GM11168 (cell line): ENCODE measurements at regions not wholly inside any gene's neighbourhood (a gene's known extent, or its start where the extent isn't known, plus 50 kb on each side); places are given as distances from the start of the nearest gene placed in this dataset.
"Not testable (repeated sequence)": the region's sequence is repeated elsewhere in the genome, so short reads cannot be mapped to it uniquely, and the experiment has no call there.

ENCODE experiments used
- in situ Hi-C: fragments of 300-500 bp; cut with MboI; formaldehyde crosslinking; loops from one replicate; pipeline ENCODE4 v1.12.0; 2022; ENCODE audit warnings: low sequenced_read_pairs; ENCODE audit not compliant: unreplicated experiment

DNA sequence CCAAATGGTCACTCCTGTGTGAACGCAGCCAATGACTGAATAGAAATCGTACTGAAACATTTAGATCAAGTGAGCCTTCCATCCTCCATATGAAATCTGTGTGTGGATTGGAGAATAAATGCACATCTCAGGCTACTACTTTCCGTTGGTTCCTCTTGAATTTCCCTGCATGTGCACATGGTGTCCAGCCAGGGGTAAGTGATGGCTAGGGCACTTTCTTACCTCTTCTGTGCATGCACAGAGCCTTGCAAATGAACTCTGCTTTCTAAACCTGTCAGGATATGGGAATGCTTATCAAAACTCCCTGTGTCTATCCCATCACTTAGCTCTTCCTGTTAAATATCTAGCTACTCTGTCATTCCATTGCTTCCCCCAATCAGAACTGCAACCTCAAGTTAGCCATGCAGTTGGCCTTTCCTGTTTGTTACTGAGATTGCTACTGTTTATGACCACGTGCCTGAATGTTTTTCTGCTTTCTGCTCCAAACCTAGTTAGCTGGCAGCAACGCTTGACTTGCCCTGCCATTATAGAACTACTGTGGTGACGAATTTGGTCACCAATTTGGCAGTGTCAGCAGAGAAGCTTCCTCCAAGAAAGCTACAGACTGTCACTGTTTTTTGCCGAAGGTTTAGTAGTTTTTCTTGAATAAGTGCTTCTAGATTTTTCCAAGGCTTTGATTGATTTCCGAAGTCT, 661.6 kb downstream of the LRRC70 start:
- in situ Hi-C loops, result no loop called here

DNA sequence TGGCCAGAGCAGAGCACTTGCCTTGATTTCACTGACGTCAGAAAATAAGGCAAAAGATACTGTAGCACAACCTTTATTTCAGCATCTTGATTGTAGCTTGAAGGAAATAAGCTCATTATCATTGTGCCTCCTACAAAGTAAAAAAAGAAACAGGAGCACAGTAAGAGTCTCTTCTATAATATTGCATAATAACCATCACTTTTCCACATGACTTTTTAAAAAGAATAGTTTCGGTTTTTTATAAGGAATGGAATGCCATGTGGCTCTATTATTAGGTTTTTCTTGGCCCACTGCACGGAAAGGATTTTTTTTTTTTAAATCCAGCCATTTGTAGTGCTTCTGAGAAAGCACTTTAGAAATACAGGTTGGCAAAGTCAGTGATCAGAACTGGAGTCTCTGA, 655.3 kb downstream of the LRRC70 start:
- in situ Hi-C loops, result no loop called here

DNA sequence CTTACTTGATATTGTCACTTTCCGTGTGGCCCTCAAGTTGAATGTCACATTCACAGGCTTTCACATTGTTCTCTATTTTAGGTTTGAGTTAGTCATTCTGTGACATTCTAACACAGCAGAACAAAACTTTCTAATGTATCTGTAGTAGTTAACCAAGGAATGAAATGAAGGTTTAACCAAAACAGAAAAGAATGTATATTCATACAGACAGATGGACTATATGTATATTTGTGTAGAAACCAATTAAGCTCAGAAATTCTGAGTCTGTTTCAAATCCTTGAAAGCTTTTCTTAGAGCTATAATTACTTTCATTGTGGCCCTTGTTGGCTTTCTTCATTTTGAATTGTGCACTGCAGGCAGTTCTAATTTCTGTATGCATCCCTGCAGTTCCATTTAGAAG, 654.7 kb downstream of the LRRC70 start:
- in situ Hi-C loops, result no loop called here

DNA sequence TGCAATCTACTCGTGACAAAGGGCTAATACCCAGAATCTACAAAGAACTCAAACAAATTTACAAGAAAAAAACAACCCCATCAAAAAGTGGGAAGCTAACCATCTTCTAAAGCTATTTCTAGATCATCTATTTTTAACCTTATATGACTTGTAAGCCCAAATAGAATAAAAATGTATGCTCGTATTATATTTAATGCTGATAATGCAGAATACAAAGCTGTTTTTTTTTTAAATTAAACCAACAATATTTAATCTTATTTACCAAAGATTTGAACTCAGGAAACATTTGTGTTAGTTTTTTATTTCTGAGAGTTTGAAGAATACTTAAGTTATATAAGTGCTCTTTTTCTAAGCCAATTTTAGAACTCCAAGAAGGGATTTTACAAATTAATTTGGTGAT, 652.1 kb downstream of the LRRC70 start:
- in situ Hi-C loops, result no loop called here

DNA sequence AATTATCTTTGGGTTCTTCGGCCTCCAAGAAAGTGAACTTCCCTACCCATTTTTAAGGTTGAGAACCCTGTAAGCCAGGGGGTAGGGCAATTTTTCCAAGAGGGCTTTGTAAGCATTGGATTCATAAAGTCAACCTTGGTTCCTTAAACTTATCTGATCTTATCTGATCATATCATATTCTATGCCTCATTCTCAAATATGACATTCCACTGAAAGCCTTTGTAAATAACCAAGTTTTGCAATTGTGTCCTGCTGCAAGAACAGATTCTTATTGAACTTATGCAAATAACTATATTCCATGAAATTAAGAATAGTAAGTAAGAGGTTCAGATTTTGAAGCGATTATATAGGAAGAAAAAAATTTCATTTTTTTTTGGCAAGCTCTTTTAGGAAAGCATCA, 649.5 kb downstream of the LRRC70 start:
- in situ Hi-C loops, result no loop called here

DNA sequence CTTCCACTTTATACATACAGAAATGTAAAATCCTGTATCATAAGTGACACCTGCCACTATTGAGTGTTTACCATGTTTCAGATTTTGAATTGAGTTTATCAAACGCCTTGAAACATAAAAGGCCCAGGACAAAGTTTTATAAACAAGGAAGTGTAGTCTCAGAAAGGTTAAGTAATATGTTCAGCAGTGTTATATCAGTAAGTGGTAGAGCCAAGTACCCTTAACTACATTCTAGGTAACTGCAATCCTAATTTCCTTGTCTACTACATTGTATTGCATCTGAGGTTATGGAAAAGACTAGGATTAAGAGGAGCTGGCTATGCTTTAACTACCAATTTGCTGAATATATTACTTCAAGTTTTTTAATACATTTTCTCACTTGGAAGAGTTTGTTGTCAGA, 641.6 kb downstream of the LRRC70 start:
- in situ Hi-C loops, result no loop called here

DNA sequence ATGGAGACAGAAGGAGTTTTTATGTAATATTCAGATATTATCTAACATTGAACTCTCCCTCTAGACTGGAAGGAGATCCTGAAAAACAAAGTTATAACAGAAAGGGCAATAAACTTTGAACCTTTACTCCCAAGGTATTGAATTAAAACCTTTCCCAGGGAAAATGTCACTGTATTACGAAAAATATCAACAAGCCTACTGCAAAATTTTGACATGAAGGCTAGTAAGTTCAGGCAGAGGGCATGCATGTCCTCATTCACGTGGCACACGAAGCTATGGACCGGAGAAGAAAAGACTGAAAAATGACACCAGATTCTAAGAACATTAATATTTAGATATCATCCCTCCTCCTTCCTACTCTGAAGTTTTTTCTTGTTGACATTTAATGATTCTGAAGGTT, 638.8 kb downstream of the LRRC70 start:
- in situ Hi-C loops, result no loop called here

DNA sequence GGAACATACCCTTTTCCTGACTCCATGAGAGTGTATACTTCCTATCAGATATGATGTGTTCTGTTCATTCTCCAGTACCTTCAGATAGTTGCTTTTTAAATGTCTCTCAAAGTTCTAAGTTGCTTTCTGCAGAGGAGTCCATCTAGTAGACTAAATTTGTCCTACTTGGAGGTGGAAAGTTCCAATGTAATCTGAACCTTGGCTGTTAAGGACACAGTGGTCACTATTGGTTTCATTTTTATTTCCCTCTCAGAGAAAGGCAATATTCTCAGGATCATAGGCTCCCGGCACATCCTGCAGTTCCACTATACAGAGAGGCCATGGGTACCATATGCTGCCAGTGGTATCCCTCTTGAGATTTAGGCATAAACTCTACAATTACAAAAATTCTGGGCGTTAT, 634.6 kb downstream of the LRRC70 start:
- in situ Hi-C loops, result no loop called here

DNA sequence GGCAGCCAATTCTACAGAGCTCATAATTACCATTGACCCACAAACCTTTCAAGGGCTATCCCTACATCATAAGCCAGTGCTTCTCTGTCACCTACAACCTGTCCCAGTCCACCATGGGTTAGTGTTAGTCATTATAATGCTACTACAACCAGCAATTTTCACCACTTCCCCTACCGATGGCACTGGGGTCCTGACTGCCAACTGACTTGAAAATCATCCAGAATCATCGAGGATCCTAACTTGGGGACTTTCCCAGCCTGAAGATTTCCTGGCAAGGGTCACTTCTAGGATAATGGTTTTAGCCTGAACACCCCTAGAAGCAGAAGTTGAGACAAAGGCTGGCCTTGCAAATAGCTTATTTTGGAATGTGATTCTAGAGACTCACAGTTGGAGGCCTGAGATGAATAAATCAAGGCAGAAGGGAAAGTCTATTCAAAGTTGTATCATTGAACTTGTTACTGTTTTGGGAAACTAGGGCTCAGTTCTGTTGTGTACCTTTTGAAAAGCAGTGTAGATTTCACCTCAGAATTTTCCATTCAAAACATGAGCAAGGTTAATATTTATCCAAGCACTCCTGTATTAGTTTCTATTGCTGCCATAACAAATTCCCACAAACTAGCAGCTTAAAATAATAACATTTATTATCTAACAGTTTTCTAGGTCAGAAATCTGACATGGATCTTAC, 633.0 kb downstream of the LRRC70 start:
- in situ Hi-C loops, result no loop called here

DNA sequence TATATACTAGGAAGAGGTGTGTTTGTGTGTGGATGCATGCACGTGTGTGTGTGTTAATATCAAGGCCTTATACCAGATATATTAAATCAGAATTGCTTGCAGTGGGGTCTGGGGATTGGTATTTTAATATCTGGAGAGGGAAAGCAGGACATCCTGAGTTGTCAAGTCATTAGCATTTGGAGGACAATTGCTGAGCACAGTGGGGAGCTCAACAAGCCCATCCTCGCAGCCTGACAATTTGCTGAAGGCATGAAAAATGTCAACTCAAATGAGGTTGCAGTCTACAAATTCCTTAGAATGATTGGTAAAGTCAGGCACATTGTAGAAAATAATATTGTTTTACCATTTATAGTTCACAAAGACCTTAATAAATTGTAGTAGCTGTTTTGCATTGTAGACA, 627.4 kb downstream of the LRRC70 start:
- in situ Hi-C loops, result no loop called here

DNA sequence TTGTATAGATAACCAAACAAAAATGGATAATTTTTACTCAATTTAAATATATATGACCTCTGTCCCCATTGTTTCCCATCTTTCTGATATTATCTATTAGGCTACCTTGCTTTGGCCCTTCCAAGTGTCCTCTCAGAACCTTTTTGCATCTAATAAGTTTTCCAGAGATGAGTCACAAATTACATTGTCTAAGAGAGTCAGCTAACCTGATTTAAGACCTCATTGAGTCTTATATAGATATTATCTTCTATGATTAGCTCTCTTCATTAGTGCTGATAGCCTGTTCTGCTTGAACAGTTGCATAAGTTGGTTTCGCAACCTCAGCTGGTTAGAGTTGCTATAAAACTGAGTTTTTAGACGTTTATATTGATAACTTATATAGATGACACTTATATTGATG, 623.1 kb downstream of the LRRC70 start:
- in situ Hi-C loops, result no loop called here

DNA sequence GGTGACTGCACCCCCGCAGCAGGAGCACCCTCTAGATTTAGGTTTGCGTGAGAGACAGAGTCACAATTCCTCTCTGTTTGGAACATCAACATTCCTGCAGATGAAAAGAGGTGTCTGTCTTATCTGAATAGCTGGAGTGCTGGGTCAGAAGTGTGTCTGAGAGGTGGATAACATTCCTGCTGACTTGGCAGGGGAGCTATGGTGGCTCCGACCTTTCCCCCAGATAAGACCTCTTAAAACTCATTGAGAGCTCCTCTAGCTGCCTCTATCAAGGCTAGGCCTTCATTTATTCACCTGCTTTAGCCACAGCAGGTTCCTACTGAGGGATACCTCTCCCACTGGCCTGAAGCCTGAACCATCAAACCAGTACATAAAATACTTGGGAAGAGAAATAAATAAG, 615.5 kb downstream of the LRRC70 start:
- in situ Hi-C loops, result no loop called here

DNA sequence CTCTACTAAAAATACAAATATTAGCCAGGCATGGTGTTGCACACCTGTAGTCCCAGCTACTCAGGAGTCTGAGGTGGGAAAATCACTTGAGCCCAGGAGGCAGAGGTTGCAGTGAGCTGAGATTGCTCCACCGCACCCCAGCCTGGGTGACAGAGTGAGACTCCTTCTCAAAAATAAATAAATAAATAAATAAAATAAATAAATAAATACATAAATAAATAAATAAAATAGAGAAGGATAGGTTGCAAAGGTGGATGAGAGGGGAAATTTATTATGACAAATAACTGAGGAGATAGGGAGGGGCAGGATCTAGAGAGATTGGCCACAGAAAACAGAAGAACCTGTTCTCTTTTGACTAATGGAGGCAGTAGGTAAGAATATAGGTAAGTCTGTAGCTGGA, 601.6 kb downstream of the LRRC70 start:
- in situ Hi-C loops, result not testable (repeated sequence)

DNA sequence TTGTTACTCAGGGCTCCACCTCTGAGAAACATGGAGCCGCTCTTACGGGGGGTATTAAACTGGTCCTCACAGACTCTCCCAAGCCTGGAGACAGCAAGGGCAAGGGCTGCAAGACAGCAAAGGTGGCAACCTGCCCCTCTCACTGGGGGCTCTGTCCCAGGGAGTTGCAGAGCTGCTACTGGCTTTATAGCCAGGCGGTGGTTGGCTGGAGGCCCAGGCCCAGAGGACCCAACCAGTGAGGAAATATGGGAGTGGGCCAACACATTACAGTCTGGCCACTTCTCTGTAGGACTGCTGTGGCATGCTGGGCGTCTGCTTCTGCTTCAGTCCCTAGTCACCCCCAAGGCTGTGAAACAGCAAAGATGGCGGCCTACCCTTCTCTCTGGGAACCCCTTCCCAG, 597.2 kb downstream of the LRRC70 start:
- in situ Hi-C loops, result no loop called here

DNA sequence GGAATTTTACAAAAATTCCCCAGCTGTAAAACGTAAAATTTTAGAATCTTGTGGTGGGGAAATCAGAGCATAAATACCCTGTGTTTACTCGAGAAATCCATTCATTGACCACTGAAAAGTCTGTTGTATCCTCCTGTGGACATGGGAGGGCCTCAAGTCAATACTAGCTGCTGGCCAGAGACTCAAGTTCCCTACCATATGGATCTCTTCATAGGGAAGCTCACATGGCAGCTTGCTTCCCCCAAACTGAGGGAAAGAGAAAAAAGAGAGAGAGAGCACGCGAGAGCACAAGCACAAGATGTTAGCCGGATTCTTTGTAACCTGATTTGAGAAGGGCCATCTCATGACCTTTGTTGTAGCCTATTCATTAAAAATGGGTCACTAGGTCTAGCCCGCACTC, 591.9 kb downstream of the LRRC70 start:
- in situ Hi-C loops, result no loop called here

DNA sequence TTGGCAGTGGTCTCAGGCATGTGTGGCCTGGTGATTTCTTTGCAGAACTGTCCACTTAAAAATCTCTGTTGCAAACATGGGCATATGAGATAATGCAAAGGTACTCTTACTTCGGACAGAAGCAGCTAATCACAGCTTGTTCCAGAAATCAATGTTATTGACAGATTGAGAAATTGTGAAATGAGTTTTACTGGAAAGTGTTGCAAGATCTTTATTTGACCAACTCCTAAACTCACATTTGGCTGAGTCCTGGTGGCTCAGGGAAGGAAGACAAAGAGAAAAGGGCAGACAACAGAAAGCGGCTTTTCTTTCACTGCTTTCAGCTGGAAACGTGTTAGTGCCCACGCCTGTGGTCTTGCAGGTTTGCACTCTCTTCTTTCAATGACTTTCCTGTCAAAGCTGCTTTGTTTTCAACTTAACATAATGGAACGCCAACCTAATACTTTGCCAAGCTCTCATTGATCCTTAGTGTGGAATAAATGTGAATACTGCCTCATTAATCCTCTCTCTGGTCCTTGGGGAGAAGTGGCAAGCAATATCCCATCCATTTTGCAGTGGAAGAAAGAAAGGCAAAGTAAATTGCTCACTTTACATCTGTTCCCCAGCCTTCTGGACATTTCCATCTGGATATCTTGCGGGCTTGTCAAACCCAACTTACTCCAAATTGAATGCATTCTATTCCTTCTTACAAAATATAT, 586.4 kb downstream of the LRRC70 start:
- in situ Hi-C loops, result no loop called here

DNA sequence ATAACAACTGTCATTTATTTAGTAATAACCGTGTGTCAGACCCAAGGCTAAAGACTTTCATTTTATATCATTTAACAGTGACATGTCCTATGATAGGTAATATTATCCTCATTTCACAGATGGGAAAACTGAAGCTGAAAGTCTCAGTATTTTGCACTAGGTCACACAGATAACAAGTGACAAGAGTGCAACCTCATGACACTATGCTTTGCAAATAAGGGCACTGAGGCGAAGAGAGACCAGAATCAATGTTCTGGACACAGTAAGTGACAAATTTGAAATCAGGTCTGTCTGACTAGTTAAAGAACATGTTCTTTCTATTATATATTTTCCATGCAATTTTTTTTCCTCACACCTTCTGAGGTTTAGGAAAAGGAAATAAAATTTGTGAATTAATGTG, 585.7 kb downstream of the LRRC70 start:
- in situ Hi-C loops, result no loop called here

DNA sequence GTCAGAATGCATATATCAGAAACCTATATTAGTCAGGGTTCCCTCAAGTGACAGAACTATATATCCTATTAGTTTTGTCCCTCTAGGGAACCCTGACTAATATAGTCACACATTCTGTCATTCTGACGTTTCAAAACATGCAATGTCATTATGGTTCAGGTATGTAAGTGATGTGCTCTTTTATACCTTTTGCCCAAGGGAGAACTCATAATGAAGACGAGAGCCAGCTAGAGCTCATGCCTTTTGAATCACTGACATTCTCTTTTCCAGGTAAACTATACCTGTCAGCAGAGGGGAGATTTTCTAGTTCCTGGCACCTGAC, 576.7 kb downstream of the LRRC70 start:
- in situ Hi-C loops, result no loop called here

DNA sequence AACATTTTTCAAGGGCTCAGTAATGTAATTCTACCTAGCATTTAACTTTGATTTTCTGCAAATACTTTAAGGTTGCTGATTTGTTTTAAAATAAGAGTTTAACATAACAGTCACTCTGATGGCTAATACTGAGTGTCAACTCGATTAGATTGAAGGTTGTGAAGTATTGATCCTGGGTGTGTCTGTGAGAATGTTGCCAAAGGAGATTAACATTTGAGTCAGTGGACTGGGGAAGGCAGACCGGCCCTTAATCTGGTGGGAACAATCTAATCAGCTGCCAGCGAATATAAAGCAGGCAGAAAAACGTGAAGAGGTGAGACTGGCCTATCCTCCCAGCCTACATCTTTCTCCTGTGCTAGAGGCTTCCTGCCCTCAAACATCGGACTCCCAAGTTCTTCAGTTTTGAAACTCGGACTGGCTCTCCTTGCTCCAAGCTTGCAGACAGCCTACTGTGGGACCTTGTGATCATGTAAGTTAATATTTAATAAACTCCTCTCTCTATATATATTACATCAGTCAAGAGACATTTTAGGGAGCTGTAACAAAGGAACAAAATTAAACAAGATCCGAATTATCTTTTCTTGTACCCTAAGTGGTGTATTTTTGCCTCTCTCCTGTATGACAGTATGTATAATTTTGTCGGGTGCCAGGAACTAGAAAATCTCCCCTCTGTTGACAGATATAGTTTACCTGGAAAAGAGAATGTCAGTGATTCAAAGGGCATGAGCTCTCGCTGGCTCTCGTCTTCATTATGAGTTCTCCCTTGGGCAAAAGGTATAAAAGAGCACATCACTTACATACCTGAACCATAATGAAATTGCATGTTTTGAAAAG, 576.1 kb downstream of the LRRC70 start:
- in situ Hi-C loops, result no loop called here

DNA sequence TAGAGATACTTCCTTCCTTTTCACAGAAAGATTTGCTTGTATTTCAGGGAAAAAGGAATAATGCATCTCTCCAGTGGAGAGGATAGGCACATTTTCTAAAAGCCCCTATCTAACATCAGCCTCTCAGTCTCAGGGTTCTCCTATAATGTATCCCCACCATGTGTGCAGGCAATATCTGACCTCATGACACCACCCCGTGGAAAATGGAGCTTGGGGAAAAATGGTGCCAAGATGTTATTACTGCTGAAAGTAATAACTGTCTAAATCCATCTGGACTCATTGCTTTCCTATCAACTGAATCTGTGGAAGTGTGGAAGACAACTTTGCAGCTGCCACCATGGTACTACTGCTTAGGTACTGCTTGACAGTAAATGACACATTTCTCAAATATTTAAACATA, 574.3 kb downstream of the LRRC70 start:
- in situ Hi-C loops, result no loop called here

DNA sequence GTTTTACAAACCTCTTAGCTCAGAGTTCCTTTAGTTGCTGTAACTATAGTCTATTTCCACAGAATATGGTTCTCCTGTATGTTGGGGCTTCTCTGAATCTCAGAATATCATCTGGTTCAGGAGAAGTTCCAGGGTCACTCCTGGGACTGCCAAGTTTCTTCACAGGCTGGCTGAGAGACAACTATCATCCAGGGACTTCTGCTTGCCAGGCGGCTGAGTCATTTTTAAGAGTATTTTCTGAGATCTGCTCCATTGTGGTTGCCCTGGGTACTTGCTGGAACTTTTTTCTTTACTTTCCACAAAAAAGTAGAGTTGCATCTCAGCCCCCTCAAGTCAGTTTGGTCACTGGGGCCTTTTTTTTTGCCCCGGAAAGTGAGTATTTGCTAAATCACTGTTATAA, 566.5 kb downstream of the LRRC70 start:
- in situ Hi-C loops, result no loop called here
